GM12878 (cell line): ENCODE measurements at regions not wholly inside any gene's neighbourhood (a gene's known extent, or its start where the extent isn't known, plus 50 kb on each side); places are given as distances from the start of the nearest gene placed in this dataset.

Source experiments
- ATAC-seq: fragments of 200-7000 bp; cut with Tn5 transposase; 3 replicates; pipeline ENCODE4 v1.9.1; 2020; ENCODE audit warnings: mild to moderate bottlenecking, moderate library complexity
- BruUV-seq: library from RNA; stranded (reverse); fragments of 400-500 nt; replicated peaks from 2 replicates; lab custom pipeline; 2021; lab: Mats Ljungman, UMichigan
- CTCF ChIA-PET: fragments of 300-600 bp; sonication (Branson Sonifier 250); formaldehyde crosslinking; extraction: SDS; loops from one replicate; lab custom pipeline; 2021; ENCODE audit warnings: inconsistent platforms; lab: Yijun Ruan, JAX
- POLR2A ChIA-PET: fragments of 350-600 bp; formaldehyde crosslinking; extraction: SDS; loops from one replicate; lab custom pipeline; 2021; ENCODE audit warnings: inconsistent platforms; lab: Charles Lee
- RAD21 ChIA-PET: fragments of 300-600 bp; sonication (Branson Sonifier 250); formaldehyde crosslinking; loops from one replicate; lab custom pipeline; 2023; ENCODE audit warnings: antibody characterized with exemption; ENCODE audit not compliant: unreplicated experiment; lab: Charles Lee
- SMC1A ChIA-PET: fragments of 300-600 bp; sonication (Branson Sonifier 250); formaldehyde crosslinking; loops from one replicate; lab custom pipeline; 2023; ENCODE audit not compliant: unreplicated experiment, uncharacterized antibody; lab: Charles Lee
- DNase-seq: peaks from one replicate; pipeline ENCODE4 v3.0.0-alpha.2; 2011; ENCODE audit warnings: low read depth, low spot score
- FAIRE-seq: peaks from 3 replicates; lab custom pipeline; 2011; peaks lifted over from hg19 to GRCh38; lab: Jason Lieb, UNC
- H2AFZ ChIP-seq: 2 replicates; pipeline ENCODE4 v1.6.0; 2011; ENCODE audit warnings: low read depth, low read length, control low read depth; ENCODE audit not compliant: control insufficient read depth
- H3K27ac ChIP-seq: 2 replicates; pipeline ENCODE4 v1.5.1; 2011; ENCODE audit warnings: control low read depth; ENCODE audit not compliant: control insufficient read depth, insufficient read depth
- H3K27me3 ChIP-seq, 2 experiments: replicated peaks in 1 of 2; 2 replicates each; pipeline versions ENCODE4 v1.6.0 to v1.6.1; 2011; ENCODE audit warnings: low read length in 1 of 2; ENCODE audit not compliant: control insufficient read depth in 2 of 2, insufficient read depth in 2 of 2
- H3K36me3 ChIP-seq, 2 experiments: 2 replicates each; pipeline ENCODE4 v1.5.1; 2011; ENCODE audit warnings: low read length in 1 of 2; ENCODE audit not compliant: control insufficient read depth in 2 of 2, insufficient read depth in 2 of 2
- H3K4me1 ChIP-seq: 2 replicates; pipeline ENCODE4 v1.6.1; 2011; ENCODE audit warnings: mild to moderate bottlenecking, low read length, moderate library complexity, mixed read lengths; ENCODE audit not compliant: control insufficient read depth, insufficient read depth
- H3K4me2 ChIP-seq: 2 replicates; pipeline ENCODE4 v1.6.0; 2011; ENCODE audit warnings: control low read depth; ENCODE audit not compliant: control insufficient read depth, insufficient read depth
- H3K4me3 ChIP-seq: fragments of 200-600 bp; sonication (generic); 2 replicates; pipeline ENCODE4 v1.5.1; 2016
- H3K79me2 ChIP-seq: 2 replicates; pipeline ENCODE4 v1.6.0; 2011; ENCODE audit warnings: low read length; ENCODE audit not compliant: control insufficient read depth, insufficient read depth
- H3K9ac ChIP-seq: 2 replicates; pipeline ENCODE4 v1.8.0; 2011; ENCODE audit warnings: low read length, control low read depth, mixed read lengths; ENCODE audit not compliant: control insufficient read depth, insufficient read depth
- H3K9me3 ChIP-seq: replicated peaks from 3 replicates; pipeline ENCODE4 v1.5.1; 2011; ENCODE audit warnings: mild to moderate bottlenecking, low read length; ENCODE audit not compliant: control insufficient read depth, insufficient read depth
- H4K20me1 ChIP-seq: 2 replicates; pipeline ENCODE4 v1.6.0; 2011; ENCODE audit not compliant: control insufficient read depth, insufficient read depth
- ASH2L ChIP-seq: fragments of 300-600, 200-600 bp; sonication (generic); IDR thresholded peaks from 2 replicates; pipeline ENCODE4 v1.6.1; 2017; ENCODE audit warnings: low read depth, mild to moderate bottlenecking, borderline replicate concordance
- BCL11A ChIP-seq: IDR thresholded peaks from 2 replicates; pipeline ENCODE4 v1.6.1; 2011; ENCODE audit warnings: low read depth, low read length
- CBX3 ChIP-seq: fragments of 200-600 bp; sonication (generic); IDR thresholded peaks from 2 replicates; pipeline ENCODE4 v1.6.1; 2016; ENCODE audit warnings: low read depth, borderline replicate concordance
- CHD2 ChIP-seq: IDR thresholded peaks from 2 replicates; pipeline ENCODE4 v1.6.1; 2011; ENCODE audit warnings: low read depth, low read length, improper control_type of control experiment, borderline replicate concordance
- CHD4 ChIP-seq: fragments of 200-600 bp; sonication (generic); IDR thresholded peaks from 2 replicates; pipeline ENCODE4 v1.6.1; 2016; ENCODE audit warnings: mild to moderate bottlenecking
- FOS ChIP-seq: IDR thresholded peaks from 3 replicates; pipeline ENCODE4 v1.6.1; 2011; ENCODE audit warnings: borderline replicate concordance; ENCODE audit not compliant: insufficient read length; ENCODE audit errors: extremely low read depth
- HDAC6 ChIP-seq: fragments of 200-600 bp; sonication (generic); IDR thresholded peaks from one replicate; pipeline ENCODE4 v1.8.0; 2017; ENCODE audit warnings: antibody characterized with exemption; ENCODE audit not compliant: unreplicated experiment
- IKZF1 ChIP-seq: fragments of 450-650 bp; conservative IDR thresholded peaks from 2 replicates; pipeline ENCODE4 v1.6.1; 2017; ENCODE audit warnings: antibody characterized with exemption, mild to moderate bottlenecking
- MYB ChIP-seq: fragments of 150-350 bp; IDR thresholded peaks from 2 replicates; pipeline ENCODE4 v1.6.1; 2014; ENCODE audit warnings: mild to moderate bottlenecking, low read depth, low read length, borderline replicate concordance
- PML ChIP-seq: IDR thresholded peaks from 2 replicates; pipeline ENCODE4 v1.6.1; 2012; ENCODE audit warnings: low read length, inconsistent platforms
- RAD21 ChIP-seq: IDR thresholded peaks from 2 replicates; pipeline ENCODE4 v1.6.1; 2011; ENCODE audit warnings: mild to moderate bottlenecking, low read depth, low read length, moderate library complexity; ENCODE audit not compliant: insufficient read depth
- SIN3A ChIP-seq: IDR thresholded peaks from 2 replicates; pipeline ENCODE4 v1.6.1; 2012; ENCODE audit warnings: low read depth, low read length, improper control_type of control experiment
- TBL1XR1 ChIP-seq: IDR thresholded peaks from 2 replicates; pipeline ENCODE4 v1.6.1; 2012; ENCODE audit warnings: low read depth, low read length, improper control_type of control experiment
- ZNF384 ChIP-seq: IDR thresholded peaks from 2 replicates; pipeline ENCODE4 v1.6.1; 2012; ENCODE audit warnings: low read depth, mild to moderate bottlenecking, low read length, improper control_type of control experiment, borderline replicate concordance
- WGBS: methylation state at CpG from one replicate; pipeline ENCODE4 v1.1.6; 2016; ENCODE audit warnings: low lambda C conversion rate; ENCODE audit not compliant: insufficient replicate concordance, insufficient coverage; ENCODE audit errors: missing lambda C conversion rate; 5-methylcytosine and 5-hydroxymethylcytosine counted together
- in situ Hi-C: fragments of 300-500 bp; cut with MboI; formaldehyde crosslinking; loops from 9 replicates; pipeline ENCODE4 v1.14.3; 2018; ENCODE audit warnings: mixed read lengths
- intact Hi-C: fragments of 100-400 bp; cut with micrococcal nuclease; formaldehyde crosslinking; loops from one replicate; pipeline ENCODE4 v1.14.2; 2022; ENCODE audit not compliant: unreplicated experiment
- TF ChIP-seq, protein P1 (sequence below): fragments of 450-650 bp; IDR thresholded peaks from 2 replicates; pipeline ENCODE4 v1.6.1; 2016; ENCODE audit warnings: mild to moderate bottlenecking
- TF ChIP-seq, protein P2 (sequence below): fragments of 450-650 bp; IDR thresholded peaks from 2 replicates; pipeline ENCODE4 v1.6.1; 2017; ENCODE audit warnings: antibody characterized with exemption, mild to moderate bottlenecking, moderate library complexity
- TF ChIP-seq, protein P3 (sequence below): IDR thresholded peaks from 2 replicates; pipeline ENCODE4 v1.6.1; 2011; ENCODE audit warnings: low read depth, low read length, improper control_type of control experiment, borderline replicate concordance
- TF ChIP-seq, protein P4 (sequence below): IDR thresholded peaks from 2 replicates; pipeline ENCODE4 v1.6.1; 2011; ENCODE audit warnings: borderline replicate concordance, low read depth, mild to moderate bottlenecking, moderate library complexity, low read length; ENCODE audit not compliant: insufficient read depth, poor library complexity, severe bottlenecking

DNA sequence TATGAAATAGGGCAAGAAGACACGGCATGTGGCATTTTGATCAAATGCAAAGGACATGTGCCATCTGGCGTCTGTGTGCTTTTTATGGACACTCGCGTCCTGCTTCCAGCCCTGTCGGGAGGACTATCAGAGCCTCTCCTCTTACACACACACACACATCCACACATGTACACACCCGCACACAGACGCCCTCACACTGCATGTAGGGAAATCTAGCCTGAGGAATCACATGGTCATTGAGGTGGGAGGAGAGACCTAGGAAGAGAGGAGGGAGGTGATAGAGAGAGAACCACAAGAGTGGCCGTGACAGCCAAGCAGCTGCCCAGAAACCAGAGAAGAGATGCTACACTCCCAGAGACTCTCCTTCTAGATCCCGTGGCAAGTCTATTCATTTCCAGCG, 105.9 kb upstream of the CDYL start:
- Histone ChIP-seq H3K27me3 (no peaks in the 10 kb centered on the region; a peak in 1 of 4 replicates), H3K4me2 (no peak overlapping the region), H2AFZ (no peak overlapping the region), H3K27ac (no peak overlapping the region), H3K4me3 (no peak overlapping the region), H4K20me1 (no peaks in the 10 kb centered on the region; the same call in 1 of the 2 replicates), H3K4me1 (no peaks in the 10 kb centered on the region), H3K9ac (no peak overlapping the region), H3K36me3 (no peaks in the 10 kb centered on the region), H3K9me3 (no peaks in the 10 kb centered on the region; the same call in 2 of the 3 replicates), H3K79me2 (no peaks in the 10 kb centered on the region)
- RAD21 ChIA-PET, result no interaction called here
- BruUV-seq, result no TSS peak
- SMC1A ChIA-PET, result no interaction called here
- intact Hi-C loops, result no loop called here
- 41% methylated on average over 10 of the region's 10 CpGs for WGBS
- in situ Hi-C loops, result no loop called here
- POLR2A ChIA-PET, result no interaction called here
- no peak for DNase-seq
- no peak for TF ChIP-seq RAD21
- TF ChIP-seq, protein P1, sequence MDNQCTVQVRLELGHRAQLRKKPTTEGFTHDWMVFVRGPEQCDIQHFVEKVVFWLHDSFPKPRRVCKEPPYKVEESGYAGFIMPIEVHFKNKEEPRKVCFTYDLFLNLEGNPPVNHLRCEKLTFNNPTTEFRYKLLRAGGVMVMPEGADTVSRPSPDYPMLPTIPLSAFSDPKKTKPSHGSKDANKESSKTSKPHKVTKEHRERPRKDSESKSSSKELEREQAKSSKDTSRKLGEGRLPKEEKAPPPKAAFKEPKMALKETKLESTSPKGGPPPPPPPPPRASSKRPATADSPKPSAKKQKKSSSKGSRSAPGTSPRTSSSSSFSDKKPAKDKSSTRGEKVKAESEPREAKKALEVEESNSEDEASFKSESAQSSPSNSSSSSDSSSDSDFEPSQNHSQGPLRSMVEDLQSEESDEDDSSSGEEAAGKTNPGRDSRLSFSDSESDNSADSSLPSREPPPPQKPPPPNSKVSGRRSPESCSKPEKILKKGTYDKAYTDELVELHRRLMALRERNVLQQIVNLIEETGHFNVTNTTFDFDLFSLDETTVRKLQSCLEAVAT, result no peak
- TF ChIP-seq, protein P2, sequence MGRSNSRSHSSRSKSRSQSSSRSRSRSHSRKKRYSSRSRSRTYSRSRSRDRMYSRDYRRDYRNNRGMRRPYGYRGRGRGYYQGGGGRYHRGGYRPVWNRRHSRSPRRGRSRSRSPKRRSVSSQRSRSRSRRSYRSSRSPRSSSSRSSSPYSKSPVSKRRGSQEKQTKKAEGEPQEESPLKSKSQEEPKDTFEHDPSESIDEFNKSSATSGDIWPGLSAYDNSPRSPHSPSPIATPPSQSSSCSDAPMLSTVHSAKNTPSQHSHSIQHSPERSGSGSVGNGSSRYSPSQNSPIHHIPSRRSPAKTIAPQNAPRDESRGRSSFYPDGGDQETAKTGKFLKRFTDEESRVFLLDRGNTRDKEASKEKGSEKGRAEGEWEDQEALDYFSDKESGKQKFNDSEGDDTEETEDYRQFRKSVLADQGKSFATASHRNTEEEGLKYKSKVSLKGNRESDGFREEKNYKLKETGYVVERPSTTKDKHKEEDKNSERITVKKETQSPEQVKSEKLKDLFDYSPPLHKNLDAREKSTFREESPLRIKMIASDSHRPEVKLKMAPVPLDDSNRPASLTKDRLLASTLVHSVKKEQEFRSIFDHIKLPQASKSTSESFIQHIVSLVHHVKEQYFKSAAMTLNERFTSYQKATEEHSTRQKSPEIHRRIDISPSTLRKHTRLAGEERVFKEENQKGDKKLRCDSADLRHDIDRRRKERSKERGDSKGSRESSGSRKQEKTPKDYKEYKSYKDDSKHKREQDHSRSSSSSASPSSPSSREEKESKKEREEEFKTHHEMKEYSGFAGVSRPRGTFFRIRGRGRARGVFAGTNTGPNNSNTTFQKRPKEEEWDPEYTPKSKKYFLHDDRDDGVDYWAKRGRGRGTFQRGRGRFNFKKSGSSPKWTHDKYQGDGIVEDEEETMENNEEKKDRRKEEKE, result no peak
- no peak for TF ChIP-seq ASH2L
- TF ChIP-seq, protein P3, sequence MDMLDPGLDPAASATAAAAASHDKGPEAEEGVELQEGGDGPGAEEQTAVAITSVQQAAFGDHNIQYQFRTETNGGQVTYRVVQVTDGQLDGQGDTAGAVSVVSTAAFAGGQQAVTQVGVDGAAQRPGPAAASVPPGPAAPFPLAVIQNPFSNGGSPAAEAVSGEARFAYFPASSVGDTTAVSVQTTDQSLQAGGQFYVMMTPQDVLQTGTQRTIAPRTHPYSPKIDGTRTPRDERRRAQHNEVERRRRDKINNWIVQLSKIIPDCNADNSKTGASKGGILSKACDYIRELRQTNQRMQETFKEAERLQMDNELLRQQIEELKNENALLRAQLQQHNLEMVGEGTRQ, result no peak
- no peak for TF ChIP-seq MYB
- TF ChIP-seq HDAC6, result no peak
- no peak for TF ChIP-seq ZNF384
- TF ChIP-seq CBX3, result no peak
- TF ChIP-seq BCL11A, result no peak
- no peak for TF ChIP-seq IKZF1
- no peak for TF ChIP-seq SIN3A
- no peak for TF ChIP-seq CHD2
- TF ChIP-seq FOS, result no peak
- TF ChIP-seq PML, result no peak
- no peak for TF ChIP-seq CHD4
- TF ChIP-seq, protein P4, sequence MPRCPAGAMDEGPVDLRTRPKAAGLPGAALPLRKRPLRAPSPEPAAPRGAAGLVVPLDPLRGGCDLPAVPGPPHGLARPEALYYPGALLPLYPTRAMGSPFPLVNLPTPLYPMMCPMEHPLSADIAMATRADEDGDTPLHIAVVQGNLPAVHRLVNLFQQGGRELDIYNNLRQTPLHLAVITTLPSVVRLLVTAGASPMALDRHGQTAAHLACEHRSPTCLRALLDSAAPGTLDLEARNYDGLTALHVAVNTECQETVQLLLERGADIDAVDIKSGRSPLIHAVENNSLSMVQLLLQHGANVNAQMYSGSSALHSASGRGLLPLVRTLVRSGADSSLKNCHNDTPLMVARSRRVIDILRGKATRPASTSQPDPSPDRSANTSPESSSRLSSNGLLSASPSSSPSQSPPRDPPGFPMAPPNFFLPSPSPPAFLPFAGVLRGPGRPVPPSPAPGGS, result no peak
- TF ChIP-seq TBL1XR1, result no peak
- ATAC-seq, result no peak
- CTCF ChIA-PET, result no interaction called here
- FAIRE-seq, result no peak
